Upper lobe of left lung (tissue), 6 donors: ENCODE measurements at regions not wholly inside any gene's neighbourhood (a gene's known extent, or its start where the extent isn't known, plus 50 kb on each side); places are given as distances from the start of the nearest gene placed in this dataset.

Source experiments
- ATAC-seq, 2 donors: fragments of 200-7000 bp; cut with Tn5 transposase; one replicate each; pipeline ENCODE4 v1.9.1; 2022; ENCODE audit warnings: mild to moderate bottlenecking in 2 of 2, moderate library complexity in 2 of 2; ENCODE audit not compliant: low FRiP score in 2 of 2
- DNase-seq, 2 donors: peaks; one replicate each; pipeline ENCODE4 v3.0.0-alpha.2; 2019 to 2020
- H3K27ac ChIP-seq, 4 donors: fragments of 200-600 bp; sonication (generic); one replicate each; pipeline ENCODE4 v1.5.1; 2016 to 2019
- H3K27me3 ChIP-seq, 4 donors: fragments of 200-600 bp; sonication (generic); one replicate each; pipeline ENCODE4 v1.5.1; 2017 to 2019
- H3K36me3 ChIP-seq, 4 donors: fragments of 200-600 bp; sonication (generic); one replicate each; pipeline ENCODE4 v1.5.1; 2016 to 2019
- H3K4me1 ChIP-seq, 4 donors: fragments of 200-600 bp; sonication (generic); one replicate each; pipeline ENCODE4 v1.5.1; 2018 to 2019
- H3K4me3 ChIP-seq, 4 donors: fragments of 200-600 bp; sonication (generic); one replicate each; pipeline ENCODE4 v1.5.1; 2017 to 2019; ENCODE audit warnings: mild to moderate bottlenecking in 2 of 4, moderate library complexity in 1 of 4
- H3K9me3 ChIP-seq, 4 donors: fragments of 200-600 bp; sonication (generic); one replicate each; pipeline ENCODE4 v1.5.1; 2018 to 2019
- EP300 ChIP-seq, 4 donors: sonication (generic); formaldehyde crosslinking; IDR thresholded peaks; one replicate each; pipeline ENCODE4 v1.5.1; 2017; ENCODE audit warnings: antibody characterized with exemption in 4 of 4, control low read depth in 2 of 4
- POLR2A ChIP-seq, 4 donors: fragments of 450-650 bp; IDR thresholded peaks; one replicate each; pipeline ENCODE4 v1.5.1; 2016 to 2017; ENCODE audit warnings: antibody characterized with exemption in 4 of 4, mild to moderate bottlenecking in 2 of 4
- POLR2AphosphoS5 ChIP-seq, 2 donors: sonication (generic); formaldehyde crosslinking; IDR thresholded peaks; one replicate each; pipeline ENCODE4 v1.5.1; 2017; ENCODE audit warnings: antibody characterized with exemption in 2 of 2
- WGBS, 2 donors: methylation state at CpG; one replicate each; pipeline ENCODE4 v1.1.5; 2017 to 2018; 5-methylcytosine and 5-hydroxymethylcytosine counted together
- TF ChIP-seq, protein P1 (sequence below), 6 experiments: fragments of 450-650 bp in 4 of 6; fragments of 200-600 bp in 2 of 6; sonication (generic) in 2 of 6; IDR thresholded peaks; one replicate each; pipeline ENCODE4 v1.5.1; 2016 to 2019; ENCODE audit warnings: antibody characterized with exemption in 6 of 6
- donor health status: DM: no; HTN: no; CAD: no; lungs with moderate emphysema.
- donor health status: DM: no; HTN: yes; CAD: no; lungs with severe emphysema.

DNA sequence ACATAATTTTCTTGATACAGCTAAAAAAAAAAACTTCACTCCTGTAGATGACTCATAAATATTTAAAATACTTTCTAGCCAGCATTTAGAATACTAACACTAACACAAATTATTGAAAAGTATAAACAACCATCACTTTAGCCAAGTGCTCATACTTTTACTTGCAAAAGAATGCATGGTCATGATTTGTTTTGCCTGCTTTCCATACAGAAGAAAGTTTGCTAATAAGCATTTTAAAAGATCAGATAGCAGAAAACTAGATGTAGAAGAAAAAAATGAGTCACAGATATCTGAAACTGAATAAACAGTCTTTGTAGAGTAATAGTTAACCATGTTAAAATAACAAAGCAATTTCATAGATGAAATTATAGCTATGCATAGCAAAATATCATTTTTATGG, 2280.4 kb upstream of the PCDH20 start:
- H3K4me1 ChIP-seq, result no peaks in the 10 kb centered on the region
- TF ChIP-seq EP300 (IDR thresholded peaks at IDR 0.05), result no peak
- TF ChIP-seq, protein P1, sequence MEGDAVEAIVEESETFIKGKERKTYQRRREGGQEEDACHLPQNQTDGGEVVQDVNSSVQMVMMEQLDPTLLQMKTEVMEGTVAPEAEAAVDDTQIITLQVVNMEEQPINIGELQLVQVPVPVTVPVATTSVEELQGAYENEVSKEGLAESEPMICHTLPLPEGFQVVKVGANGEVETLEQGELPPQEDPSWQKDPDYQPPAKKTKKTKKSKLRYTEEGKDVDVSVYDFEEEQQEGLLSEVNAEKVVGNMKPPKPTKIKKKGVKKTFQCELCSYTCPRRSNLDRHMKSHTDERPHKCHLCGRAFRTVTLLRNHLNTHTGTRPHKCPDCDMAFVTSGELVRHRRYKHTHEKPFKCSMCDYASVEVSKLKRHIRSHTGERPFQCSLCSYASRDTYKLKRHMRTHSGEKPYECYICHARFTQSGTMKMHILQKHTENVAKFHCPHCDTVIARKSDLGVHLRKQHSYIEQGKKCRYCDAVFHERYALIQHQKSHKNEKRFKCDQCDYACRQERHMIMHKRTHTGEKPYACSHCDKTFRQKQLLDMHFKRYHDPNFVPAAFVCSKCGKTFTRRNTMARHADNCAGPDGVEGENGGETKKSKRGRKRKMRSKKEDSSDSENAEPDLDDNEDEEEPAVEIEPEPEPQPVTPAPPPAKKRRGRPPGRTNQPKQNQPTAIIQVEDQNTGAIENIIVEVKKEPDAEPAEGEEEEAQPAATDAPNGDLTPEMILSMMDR (IDR thresholded peaks at IDR 0.05), result no peak
- TF ChIP-seq POLR2AphosphoS5 (IDR thresholded peaks at IDR 0.05), result no peak
- TF ChIP-seq POLR2A (IDR thresholded peaks at IDR 0.05), result no peak
- no peak for ATAC-seq
- no peak for DNase-seq
- no peaks in the 10 kb centered on the region for H3K9me3 ChIP-seq
- no peak overlapping the region for H3K27ac ChIP-seq
- no peaks in the 10 kb centered on the region for H3K36me3 ChIP-seq
- no peak overlapping the region for H3K4me3 ChIP-seq
- H3K27me3 ChIP-seq, result no peaks in the 10 kb centered on the region

DNA sequence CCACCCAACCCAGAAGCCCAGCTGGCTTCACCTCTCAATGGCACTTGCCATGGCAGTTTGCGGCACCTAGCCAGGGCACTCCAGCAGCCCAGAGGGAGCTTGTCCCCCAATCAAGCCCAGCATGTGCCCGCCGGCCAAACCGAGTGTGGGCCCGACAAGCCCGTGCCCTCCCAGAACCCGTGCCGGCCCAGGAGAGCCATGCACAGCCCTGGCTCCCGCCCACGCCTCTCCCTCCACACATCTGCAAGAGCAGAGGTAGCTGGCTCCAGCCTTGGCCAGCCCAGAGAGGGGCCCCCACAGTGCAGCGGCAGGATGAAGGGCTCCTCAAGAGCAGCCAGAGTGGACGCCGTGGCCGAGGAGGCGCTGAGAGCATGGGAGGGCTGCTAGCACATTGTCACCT, 2278.0 kb upstream of the PCDH20 start:
- 80 to 95% methylated on average over 6 to 15 of the region's 15 CpGs for WGBS, 2 donors
- ATAC-seq (no peak), DNase-seq (peak in 1 of 2 donors; percentile 62)
- Histone ChIP-seq H3K36me3 (no peaks in the 10 kb centered on the region), H3K4me1 (no peaks in the 10 kb centered on the region), H3K27ac (no peak overlapping the region), H3K9me3 (no peaks in the 10 kb centered on the region), H3K4me3 (no peak overlapping the region), H3K27me3 (no peaks in the 10 kb centered on the region)
- TF ChIP-seq EP300 (IDR thresholded peaks at IDR 0.05) (no peak), POLR2AphosphoS5 (IDR thresholded peaks at IDR 0.05) (no peak), POLR2A (IDR thresholded peaks at IDR 0.05) (no peak)
- TF ChIP-seq, protein P1 (IDR thresholded peaks at IDR 0.05), result no peak

DNA sequence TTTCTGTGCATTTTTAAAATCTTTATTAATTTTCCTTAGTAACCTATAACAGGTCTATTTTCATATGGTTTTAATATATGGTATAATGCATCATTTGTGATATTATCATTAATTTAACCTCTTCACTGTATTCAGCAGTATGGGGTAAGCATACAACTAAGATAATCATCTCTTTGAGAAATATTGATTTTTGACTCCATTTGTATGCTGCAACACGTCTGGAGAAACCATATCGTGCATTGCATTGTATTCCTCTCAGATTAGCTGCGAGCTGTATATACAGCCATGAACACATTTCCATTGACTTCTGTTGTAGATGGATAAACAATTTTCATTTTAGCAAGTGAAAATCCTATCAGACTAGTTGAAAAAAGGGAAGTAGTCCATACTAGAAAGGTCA, 2275.8 kb upstream of the PCDH20 start:
- H3K36me3 ChIP-seq, result no peaks in the 10 kb centered on the region
- ATAC-seq (no peak), DNase-seq (no peak)
- no peaks in the 10 kb centered on the region for H3K27me3 ChIP-seq
- no peaks in the 10 kb centered on the region for H3K9me3 ChIP-seq
- TF ChIP-seq EP300 (IDR thresholded peaks at IDR 0.05) (no peak), POLR2AphosphoS5 (IDR thresholded peaks at IDR 0.05) (no peak), POLR2A (IDR thresholded peaks at IDR 0.05) (no peak)
- TF ChIP-seq, protein P1 (IDR thresholded peaks at IDR 0.05), result no peak
- 81 to 88% methylated on average over 3 of the region's 3 CpGs for WGBS, 2 donors
- H3K27ac ChIP-seq, result no peak overlapping the region
- no peak overlapping the region for H3K4me3 ChIP-seq
- no peaks in the 10 kb centered on the region for H3K4me1 ChIP-seq

DNA sequence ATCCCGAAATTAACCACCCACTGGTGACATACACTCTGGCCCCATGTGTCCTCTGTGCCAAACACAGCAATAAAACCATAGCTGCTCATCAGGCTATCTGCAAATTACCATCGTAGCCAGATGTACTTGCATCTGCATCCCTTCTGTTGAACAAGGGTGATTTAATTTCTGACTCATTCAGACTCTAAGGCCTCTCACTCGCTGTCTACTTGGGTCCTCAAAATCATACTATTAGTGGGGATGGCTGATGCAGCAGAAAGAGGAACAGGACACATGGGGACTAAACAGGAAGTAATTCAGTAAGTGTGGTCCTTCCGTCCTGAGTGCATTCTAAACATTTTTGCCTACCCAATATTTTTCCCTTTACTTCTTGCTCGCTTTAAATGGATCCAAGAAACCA, 2275.0 kb upstream of the PCDH20 start:
- DNase-seq (no peak), ATAC-seq (no peak)
- H3K36me3 ChIP-seq, result no peaks in the 10 kb centered on the region
- H3K4me3 ChIP-seq, result no peak overlapping the region
- 74 to 76% methylated on average over 5 of the region's 5 CpGs for WGBS, 2 donors
- H3K27me3 ChIP-seq, result no peaks in the 10 kb centered on the region
- TF ChIP-seq, protein P1 (IDR thresholded peaks at IDR 0.05), result no peak
- TF ChIP-seq POLR2A (IDR thresholded peaks at IDR 0.05) (no peak), EP300 (IDR thresholded peaks at IDR 0.05) (no peak), POLR2AphosphoS5 (IDR thresholded peaks at IDR 0.05) (no peak)
- H3K27ac ChIP-seq, result no peak overlapping the region
- no peaks in the 10 kb centered on the region for H3K4me1 ChIP-seq
- no peaks in the 10 kb centered on the region for H3K9me3 ChIP-seq

DNA sequence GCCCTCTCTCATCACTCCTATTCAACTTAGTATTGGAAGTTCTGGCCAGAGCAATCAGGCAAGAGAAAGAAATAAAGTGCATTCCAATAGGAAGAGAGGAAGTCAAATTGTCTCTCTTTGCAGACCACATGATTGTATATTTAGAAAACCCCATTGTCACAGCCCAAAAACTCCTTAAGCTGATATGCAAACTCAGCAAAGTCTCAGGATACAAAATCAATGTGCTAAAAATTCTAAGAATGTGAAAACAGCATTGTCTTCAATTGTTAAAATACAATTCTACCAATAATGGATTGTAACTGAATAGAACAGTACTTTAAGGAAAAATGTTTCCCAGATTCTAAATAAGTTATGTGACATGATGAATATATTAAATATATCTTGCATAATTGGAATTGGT, 2269.2 kb upstream of the PCDH20 start:
- DNase-seq (no peak), ATAC-seq (no peak)
- H3K36me3 ChIP-seq, result no peaks in the 10 kb centered on the region
- no peaks in the 10 kb centered on the region for H3K9me3 ChIP-seq
- H3K27me3 ChIP-seq, result no peaks in the 10 kb centered on the region
- no peak overlapping the region for H3K27ac ChIP-seq
- no peaks in the 10 kb centered on the region for H3K4me1 ChIP-seq
- no peak for TF ChIP-seq EP300 (IDR thresholded peaks at IDR 0.05)
- TF ChIP-seq POLR2AphosphoS5 (IDR thresholded peaks at IDR 0.05), result no peak
- TF ChIP-seq, protein P1 (IDR thresholded peaks at IDR 0.05), result no peak
- TF ChIP-seq POLR2A (IDR thresholded peaks at IDR 0.05), result no peak
- H3K4me3 ChIP-seq, result no peak overlapping the region
